HL-60 (cell line): ENCODE measurements at regions not wholly inside any gene's neighbourhood (a gene's known extent, or its start where the extent isn't known, plus 50 kb on each side); places are given as distances from the start of the nearest gene placed in this dataset.

Experiments used
- POLR2AphosphoS5 ChIP-seq: IDR thresholded peaks from 2 replicates; pipeline ENCODE4 v1.6.1; 2012; ENCODE audit warnings: low read depth
- TF ChIP-seq, protein P1 (sequence below): IDR thresholded peaks from one replicate; pipeline ENCODE4 v1.5.1; 2011; ENCODE audit warnings: low read length, control low read depth, inconsistent platforms; ENCODE audit not compliant: insufficient read depth
- TF ChIP-seq, protein P2 (sequence below): IDR thresholded peaks from 2 replicates; pipeline ENCODE4 v1.6.1; 2012; ENCODE audit warnings: low read depth; ENCODE audit not compliant: insufficient replicate concordance

DNA sequence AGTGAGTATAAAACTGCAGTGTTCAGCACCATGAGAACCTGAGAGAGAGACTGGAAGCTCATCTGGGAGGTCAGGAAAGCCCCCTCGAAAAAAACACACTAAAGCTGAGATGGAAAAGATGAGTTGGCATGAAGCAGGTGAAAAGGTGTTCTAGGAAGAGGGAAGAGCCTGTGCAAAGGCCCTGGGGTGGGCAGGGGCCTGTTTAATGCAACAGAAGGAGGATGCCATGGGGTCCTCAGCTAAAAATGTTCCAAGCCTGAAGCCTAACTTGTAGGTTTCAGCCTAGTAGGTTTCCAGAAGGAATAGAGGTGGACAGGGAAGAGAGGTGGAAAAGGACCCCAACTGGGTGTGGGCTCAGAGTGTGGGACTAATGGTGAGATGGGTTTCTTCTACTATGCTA lies 242.3 kb upstream of the ZFHX3 start:
- TF ChIP-seq, protein P1, sequence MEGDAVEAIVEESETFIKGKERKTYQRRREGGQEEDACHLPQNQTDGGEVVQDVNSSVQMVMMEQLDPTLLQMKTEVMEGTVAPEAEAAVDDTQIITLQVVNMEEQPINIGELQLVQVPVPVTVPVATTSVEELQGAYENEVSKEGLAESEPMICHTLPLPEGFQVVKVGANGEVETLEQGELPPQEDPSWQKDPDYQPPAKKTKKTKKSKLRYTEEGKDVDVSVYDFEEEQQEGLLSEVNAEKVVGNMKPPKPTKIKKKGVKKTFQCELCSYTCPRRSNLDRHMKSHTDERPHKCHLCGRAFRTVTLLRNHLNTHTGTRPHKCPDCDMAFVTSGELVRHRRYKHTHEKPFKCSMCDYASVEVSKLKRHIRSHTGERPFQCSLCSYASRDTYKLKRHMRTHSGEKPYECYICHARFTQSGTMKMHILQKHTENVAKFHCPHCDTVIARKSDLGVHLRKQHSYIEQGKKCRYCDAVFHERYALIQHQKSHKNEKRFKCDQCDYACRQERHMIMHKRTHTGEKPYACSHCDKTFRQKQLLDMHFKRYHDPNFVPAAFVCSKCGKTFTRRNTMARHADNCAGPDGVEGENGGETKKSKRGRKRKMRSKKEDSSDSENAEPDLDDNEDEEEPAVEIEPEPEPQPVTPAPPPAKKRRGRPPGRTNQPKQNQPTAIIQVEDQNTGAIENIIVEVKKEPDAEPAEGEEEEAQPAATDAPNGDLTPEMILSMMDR, result no peak
- TF ChIP-seq, protein P2, sequence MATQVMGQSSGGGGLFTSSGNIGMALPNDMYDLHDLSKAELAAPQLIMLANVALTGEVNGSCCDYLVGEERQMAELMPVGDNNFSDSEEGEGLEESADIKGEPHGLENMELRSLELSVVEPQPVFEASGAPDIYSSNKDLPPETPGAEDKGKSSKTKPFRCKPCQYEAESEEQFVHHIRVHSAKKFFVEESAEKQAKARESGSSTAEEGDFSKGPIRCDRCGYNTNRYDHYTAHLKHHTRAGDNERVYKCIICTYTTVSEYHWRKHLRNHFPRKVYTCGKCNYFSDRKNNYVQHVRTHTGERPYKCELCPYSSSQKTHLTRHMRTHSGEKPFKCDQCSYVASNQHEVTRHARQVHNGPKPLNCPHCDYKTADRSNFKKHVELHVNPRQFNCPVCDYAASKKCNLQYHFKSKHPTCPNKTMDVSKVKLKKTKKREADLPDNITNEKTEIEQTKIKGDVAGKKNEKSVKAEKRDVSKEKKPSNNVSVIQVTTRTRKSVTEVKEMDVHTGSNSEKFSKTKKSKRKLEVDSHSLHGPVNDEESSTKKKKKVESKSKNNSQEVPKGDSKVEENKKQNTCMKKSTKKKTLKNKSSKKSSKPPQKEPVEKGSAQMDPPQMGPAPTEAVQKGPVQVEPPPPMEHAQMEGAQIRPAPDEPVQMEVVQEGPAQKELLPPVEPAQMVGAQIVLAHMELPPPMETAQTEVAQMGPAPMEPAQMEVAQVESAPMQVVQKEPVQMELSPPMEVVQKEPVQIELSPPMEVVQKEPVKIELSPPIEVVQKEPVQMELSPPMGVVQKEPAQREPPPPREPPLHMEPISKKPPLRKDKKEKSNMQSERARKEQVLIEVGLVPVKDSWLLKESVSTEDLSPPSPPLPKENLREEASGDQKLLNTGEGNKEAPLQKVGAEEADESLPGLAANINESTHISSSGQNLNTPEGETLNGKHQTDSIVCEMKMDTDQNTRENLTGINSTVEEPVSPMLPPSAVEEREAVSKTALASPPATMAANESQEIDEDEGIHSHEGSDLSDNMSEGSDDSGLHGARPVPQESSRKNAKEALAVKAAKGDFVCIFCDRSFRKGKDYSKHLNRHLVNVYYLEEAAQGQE, result no peak
- no peak for TF ChIP-seq POLR2AphosphoS5
